ENCODE measurements at regions not wholly inside any gene's neighbourhood (a gene's known extent, or its start where the extent isn't known, plus 50 kb on each side); places are given as distances from the start of the nearest gene placed in this dataset.
"Not testable (repeated sequence)": the region's sequence is repeated elsewhere in the genome, so short reads cannot be mapped to it uniquely, and the experiment has no call there.

DNA sequence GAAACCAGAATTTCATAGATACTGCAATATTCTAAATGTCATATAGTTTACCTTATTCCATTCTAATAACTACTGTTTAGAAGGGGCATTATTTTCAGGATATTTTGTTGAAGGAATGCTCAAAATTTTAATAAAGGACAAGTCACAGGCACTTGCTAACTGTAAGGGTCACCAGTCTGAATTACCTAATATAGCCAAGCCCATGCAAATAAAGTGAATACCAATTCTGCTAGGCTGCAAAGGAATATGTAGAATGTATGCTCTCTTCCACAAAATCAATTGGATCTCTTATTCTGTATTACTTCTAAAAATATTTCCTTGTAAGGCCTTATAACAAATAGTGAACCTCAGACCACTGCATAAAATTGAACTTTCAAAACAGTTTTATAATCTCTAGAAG is 52.3 kb upstream of the FAT4 start:
- DNase-seq: no peak

- DNase-seq: no peak
These were observed 52.7 kb upstream of the FAT4 start for GRCh38 chr4:125262079-125262478.

GRCh38 chr4:125254106-125254505 is 60.6 kb upstream of the FAT4 start:
- DNase-seq: no peak

- DNase-seq: no peak
These were observed 69.8 kb upstream of the FAT4 start for GRCh38 chr4:125244848-125245450.

DNA sequence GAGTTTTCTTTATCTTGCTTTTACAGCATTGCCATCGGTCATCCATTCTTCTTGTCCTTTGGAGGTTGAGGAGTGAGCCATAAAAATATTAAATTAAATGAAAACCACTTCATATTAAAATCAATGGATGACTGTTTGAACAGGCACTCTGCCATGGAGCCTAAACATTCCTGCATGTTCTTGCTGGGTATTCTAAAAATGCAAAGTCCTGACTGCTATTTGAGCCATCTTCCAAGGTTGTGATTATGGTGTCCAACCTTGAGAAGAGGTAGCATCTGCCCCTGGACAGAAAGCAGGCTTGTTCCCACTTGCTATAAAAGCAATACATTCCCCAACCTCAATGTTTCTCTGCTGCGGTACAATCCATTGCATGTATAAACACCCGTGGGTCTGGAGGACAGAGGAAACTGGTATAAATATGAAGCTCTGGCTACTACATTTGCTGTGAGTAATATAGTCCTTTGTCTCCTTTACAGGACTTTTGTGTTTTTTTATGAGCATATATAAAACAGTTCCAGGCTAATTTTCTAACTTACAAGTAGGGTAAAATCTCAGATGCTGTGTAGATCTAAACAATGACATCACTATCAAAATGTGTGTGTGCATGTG is 70.9 kb upstream of the FAT4 start:
- DNase-seq: no peak

DNA sequence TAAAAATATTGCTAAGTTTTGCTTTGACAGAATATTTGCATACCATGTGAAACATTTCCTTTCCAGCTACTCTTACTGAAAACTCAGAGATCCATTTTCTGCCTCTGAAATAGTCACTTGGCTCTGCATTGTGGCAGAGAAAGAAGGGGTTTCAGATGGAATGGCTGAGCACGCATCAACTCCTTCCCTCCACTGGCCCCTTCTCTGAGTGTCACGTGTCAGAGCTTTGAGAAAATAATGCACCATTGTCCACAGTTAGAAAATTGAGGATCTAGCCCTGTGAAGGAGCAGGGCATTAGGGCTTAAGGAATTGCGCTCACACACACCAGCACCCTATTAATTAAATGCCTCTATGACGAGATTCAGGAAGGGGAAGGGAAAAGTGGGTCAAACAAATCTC is 78.8 kb upstream of the FAT4 start:
- DNase-seq: no peak

DNA sequence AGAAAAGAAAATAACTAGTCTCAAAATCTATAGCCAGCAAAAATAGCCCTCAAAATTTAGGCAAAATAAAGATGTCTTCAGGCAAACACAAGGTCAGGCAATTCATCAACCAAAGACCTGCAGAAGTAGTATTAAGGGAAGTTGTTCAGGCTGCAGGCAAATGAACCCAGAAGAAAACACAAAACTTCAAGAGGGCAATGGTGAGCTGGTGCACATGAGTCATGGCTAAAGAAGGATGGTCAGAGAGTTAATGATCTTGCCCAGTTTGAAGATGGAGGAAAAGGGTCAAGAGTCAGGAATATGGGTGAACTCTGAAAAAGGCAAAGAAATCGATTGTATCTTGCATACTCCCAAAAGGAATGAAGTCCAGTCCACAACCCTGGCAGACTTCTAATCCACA is 83.1 kb upstream of the FAT4 start:
- no peak for DNase-seq

DNA sequence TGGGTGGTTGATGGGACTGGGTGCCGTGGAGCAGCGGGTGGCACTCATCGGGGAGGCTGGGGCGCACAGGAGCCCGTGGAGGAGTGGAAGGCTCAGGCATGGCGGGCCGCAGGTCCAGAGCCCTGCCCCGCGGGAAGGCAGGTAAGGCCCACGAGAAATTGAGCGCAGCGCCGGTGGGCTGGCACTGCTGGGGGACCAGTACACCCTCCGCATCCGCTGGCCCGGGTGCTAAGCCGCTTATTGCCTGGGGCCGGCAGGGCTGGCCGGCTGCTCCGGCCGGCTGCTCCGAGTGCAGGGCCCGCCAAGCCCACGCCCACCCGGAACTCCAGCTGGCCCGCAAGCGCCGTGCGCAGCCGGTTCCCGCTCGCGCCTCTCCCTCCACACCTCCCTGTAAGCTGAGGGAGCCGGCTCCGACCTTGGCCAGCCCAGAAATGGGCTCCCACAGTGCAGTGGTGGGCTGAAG is 85.1 kb upstream of the FAT4 start:
- no peak for DNase-seq

DNA sequence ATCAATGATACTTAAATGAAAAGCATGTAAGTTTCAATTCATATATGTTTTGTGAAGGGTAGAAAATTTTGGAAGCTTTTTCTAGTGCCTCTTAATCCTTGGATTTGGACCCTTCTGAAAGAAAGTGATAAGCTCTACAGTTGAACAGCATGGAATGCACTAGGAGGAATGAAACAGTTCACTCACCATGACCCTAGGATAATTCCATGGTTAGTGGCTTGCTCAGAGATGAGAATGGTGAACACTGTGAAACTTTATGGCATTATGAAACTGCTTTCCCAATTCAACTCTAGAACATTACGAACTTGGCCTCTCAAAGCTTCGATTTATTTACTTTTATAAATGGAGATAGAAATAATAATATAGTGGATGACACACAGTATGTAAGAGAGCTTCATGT is 88.9 kb upstream of the FAT4 start:
- DNase-seq: no peak

DNA sequence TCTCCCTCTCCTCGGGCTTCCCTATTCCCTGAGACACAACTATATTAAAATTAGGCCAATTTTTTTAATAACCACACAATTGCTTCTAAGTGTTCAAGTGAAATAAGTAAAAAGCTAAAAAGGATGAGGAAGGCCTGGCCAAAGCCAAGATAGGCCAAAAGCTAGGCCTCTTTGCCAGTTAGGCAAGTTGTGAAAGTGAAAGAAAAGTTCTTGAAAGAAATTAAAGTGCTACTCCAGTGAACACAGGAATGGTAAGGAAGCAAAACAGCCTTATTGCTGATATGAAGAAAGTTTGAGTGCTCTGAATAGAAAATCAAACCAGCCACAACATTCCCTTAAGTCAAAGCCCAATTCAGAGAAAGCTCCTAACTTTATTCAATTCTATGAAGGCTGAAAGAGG is 114.2 kb upstream of the FAT4 start:
- DNase-seq: no peak

GRCh38 chr4:125198916-125199315 is 115.8 kb upstream of the FAT4 start:
- no peak for DNase-seq

- DNase-seq: not testable (repeated sequence)
These were observed 122.8 kb upstream of the FAT4 start for GRCh38 chr4:125191874-125192459.

DNA sequence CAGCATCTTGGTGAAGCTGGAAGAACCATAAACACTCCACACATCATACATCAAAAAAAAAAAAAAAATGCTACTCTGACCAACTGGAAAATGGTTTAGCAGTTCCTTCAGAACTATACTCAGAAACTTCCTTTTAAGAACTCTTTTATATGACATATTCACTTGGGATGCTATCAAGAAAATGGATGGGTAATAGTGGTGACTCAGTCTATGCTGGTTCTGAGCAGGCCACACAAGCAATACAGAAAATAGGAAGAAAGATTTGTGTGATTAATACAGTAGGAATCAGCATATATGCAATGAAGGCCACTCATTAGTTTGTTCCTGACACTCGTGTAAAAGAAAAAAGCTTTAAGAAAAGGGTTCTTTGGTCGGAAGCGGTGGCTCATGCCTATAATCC is 123.5 kb upstream of the FAT4 start:
- no peak for DNase-seq

- DNase-seq: no peak
These were observed 127.3 kb upstream of the FAT4 start for GRCh38 chr4:125187226-125188176.

DNA sequence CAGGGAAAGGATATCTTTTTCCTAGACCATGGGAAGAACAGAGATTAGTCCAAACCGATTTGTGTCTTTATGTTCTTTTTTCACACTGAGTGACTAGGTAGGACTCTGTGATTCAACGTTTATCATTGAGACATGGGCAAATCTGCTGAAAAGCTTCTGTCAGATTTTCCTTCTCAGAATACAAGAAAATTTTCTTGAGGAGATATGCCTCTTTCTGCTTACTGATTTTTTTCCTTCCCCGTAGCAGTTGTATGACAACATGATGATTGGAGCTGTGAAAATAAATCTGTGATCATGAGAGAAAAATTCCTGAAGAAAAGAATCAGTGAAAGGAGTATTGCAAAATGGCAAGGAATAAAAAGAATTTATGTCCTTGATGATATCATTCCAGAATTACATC is 130.6 kb upstream of the FAT4 start:
- DNase-seq: no peak

- no peak for DNase-seq
These were observed 133.0 kb upstream of the FAT4 start for GRCh38 chr4:125181804-125182203.

GRCh38 chr4:125179727-125180126 is 135.0 kb upstream of the FAT4 start:
- no peak for DNase-seq

GRCh38 chr4:125169192-125169591 is 145.6 kb upstream of the FAT4 start:
- no peak for DNase-seq

GRCh38 chr4:125168531-125168930 is 146.2 kb upstream of the FAT4 start:
- no peak for DNase-seq

DNA sequence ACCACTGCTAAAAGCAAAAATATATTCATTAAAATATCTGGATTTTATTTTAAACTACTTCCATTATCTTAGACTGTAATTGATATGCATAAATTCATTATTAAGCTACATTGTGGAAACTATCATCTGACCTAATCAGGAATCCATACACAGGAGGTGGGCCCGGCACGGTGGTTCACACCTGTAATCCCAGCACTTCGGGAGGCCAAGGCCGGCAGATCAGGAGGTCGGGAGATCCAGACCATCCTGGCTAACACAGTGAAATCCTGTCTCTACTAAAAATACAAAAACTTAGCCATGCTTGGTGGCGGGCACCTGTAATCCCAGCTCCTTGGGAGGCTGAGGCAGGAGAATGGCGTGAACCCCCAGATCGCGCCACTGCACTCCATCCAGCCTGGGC is 148.7 kb upstream of the FAT4 start:
- DNase-seq: not testable (repeated sequence)

- no peak for DNase-seq
These were observed 155.8 kb upstream of the FAT4 start for GRCh38 chr4:125159001-125159400.

- DNase-seq: no peak
These were observed 159.5 kb upstream of the FAT4 start for GRCh38 chr4:125155251-125155650.

DNA sequence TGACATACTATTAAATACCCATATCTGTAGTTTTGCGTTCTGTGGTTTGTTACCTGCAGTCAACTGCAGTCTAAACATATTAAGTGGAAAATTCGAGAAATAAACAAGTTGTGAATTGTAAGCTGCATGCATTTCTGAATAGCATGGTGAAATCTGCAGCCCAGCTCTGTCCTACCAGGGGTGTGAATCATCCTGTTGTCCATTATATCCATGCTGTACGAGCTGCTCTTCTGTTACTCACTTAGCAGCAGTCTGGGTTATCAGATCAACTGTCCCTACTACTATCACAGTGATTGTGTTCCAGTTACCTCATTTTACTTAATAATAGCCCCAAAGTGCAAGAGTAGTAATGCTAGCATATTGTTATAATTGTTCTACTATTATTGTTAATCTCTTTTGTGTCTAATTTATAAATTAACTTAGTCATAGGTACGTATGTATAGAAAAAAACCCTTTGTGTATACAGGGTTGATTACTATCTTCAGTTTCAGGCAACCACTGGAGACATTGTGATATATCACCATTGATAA is 173.7 kb upstream of the FAT4 start:
- DNase-seq: no peak

All from activated CD4-positive, alpha-beta T cell treated with anti-CD3 and anti-CD28 coated beads, Interleukin-2, Interleukin-6, amounts not matched to agents 100 ng/mL and 50 ng/mL, durations not matched to agents 16 hours and 8 hours (primary cell).